AG10803 (cell line): ENCODE measurements at regions not wholly inside any gene's neighbourhood (a gene's known extent, or its start where the extent isn't known, plus 50 kb on each side); places are given as distances from the start of the nearest gene placed in this dataset.
A peak's percentile ranks its signal among the peaks of the same experiment; 100 is the strongest.

Experiments
- DNase-seq: peaks from one replicate; pipeline ENCODE4 v3.0.0; 2010; ENCODE audit warnings: low read depth
- H3K4me3 ChIP-seq: 2 replicates; pipeline ENCODE4 v1.5.1; 2011; ENCODE audit warnings: mild to moderate bottlenecking, low read length, control low read depth
- TF ChIP-seq, protein P1 (sequence below): conservative IDR thresholded peaks from 2 replicates; pipeline ENCODE4 v1.5.1; 2011; ENCODE audit warnings: mild to moderate bottlenecking, low read length, control low read depth, inconsistent platforms

- TF ChIP-seq, protein P1, sequence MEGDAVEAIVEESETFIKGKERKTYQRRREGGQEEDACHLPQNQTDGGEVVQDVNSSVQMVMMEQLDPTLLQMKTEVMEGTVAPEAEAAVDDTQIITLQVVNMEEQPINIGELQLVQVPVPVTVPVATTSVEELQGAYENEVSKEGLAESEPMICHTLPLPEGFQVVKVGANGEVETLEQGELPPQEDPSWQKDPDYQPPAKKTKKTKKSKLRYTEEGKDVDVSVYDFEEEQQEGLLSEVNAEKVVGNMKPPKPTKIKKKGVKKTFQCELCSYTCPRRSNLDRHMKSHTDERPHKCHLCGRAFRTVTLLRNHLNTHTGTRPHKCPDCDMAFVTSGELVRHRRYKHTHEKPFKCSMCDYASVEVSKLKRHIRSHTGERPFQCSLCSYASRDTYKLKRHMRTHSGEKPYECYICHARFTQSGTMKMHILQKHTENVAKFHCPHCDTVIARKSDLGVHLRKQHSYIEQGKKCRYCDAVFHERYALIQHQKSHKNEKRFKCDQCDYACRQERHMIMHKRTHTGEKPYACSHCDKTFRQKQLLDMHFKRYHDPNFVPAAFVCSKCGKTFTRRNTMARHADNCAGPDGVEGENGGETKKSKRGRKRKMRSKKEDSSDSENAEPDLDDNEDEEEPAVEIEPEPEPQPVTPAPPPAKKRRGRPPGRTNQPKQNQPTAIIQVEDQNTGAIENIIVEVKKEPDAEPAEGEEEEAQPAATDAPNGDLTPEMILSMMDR: no peak
- H3K4me3 ChIP-seq: no peak overlapping the region
- DNase-seq: no peak
Observed at GRCh38 chr16:51341204-51341603, 190.1 kb upstream of the SALL1 start.

DNA sequence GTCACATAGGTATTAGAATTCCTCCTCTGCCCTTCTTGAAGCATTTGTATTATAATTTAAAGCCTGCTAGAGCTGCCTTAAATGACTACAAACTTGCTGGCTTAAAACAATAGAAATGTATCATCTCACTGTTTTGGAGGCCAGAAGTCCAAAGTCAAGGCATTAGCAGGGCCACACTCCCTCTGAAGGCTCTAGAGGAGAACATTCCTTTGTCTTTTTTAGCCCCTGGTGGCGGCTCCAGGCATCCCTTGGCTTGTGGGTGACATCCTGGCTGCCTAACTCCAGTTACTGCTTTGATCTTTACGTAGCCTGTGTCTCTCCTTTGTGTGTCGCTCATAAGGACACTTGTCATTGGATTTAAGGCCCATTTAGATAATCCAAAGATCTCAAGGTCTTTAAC lies 186.6 kb upstream of the SALL1 start:
- DNase-seq: no peak
- TF ChIP-seq, protein P1: peak; percentile 31
- no peak overlapping the region for H3K4me3 ChIP-seq

GRCh38 chr16:51328733-51329132 lies 177.7 kb upstream of the SALL1 start:
- H3K4me3 ChIP-seq: no peak overlapping the region
- TF ChIP-seq, protein P1: no peak
- no peak for DNase-seq

DNA sequence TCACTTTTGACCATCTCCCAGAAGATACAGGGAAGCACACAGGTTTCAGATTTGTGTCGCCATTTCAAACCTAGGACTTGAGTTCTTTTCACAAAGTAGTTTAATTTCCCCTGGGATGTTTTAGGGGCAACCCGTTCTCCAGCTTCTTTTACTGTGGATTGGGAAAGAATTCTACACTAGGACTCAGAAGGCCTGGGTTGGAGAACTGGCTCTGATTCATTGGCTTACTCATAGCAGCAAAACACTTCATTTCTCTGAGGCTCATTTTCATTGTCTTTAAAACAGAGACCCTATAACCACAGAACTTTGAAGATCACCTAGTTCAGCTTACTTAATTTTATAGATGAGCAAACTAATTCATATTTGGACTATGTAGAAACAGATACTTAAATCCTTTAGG lies 175.9 kb upstream of the SALL1 start:
- H3K4me3 ChIP-seq: no peak overlapping the region
- DNase-seq: peak; percentile 55
- TF ChIP-seq, protein P1: no peak

DNA sequence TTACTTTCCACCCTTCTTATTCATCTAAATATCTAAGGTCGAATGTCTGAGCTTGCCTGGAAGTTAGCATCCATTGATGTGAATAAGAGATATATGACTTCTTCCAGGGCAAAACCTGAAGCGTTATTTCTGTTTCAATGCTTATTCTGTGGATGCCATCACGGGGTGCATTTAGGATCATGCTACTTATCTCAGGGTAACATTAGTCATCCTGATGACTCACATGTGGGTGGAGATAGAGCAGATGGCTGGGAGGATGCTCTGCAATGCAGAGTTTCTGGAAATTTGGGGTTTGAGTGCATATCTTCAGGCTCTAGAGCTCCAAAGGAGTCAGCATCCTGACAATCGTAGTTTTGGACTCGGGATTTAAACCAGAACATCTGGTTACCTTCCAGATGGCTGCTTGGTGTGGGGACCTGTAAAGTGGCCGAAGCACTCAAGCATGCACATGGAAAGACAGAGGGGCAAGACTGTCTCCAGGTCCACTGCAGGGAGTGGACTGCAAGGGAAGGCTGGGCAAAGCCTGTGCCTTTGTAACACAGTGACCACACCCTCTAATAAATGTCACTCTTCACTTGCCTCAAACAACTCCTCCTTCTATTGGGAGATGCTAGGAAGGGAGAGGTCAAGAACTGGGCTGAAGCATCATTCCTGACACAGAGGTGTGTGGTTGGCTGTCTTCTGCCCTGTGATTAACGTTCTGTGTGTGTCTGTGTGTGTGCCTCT lies 175.2 kb upstream of the SALL1 start:
- peak; percentile 70 for DNase-seq
- no peak overlapping the region for H3K4me3 ChIP-seq
- TF ChIP-seq, protein P1: no peak

GRCh38 chr16:51321251-51321650 lies 170.2 kb upstream of the SALL1 start:
- TF ChIP-seq, protein P1: no peak

DNA sequence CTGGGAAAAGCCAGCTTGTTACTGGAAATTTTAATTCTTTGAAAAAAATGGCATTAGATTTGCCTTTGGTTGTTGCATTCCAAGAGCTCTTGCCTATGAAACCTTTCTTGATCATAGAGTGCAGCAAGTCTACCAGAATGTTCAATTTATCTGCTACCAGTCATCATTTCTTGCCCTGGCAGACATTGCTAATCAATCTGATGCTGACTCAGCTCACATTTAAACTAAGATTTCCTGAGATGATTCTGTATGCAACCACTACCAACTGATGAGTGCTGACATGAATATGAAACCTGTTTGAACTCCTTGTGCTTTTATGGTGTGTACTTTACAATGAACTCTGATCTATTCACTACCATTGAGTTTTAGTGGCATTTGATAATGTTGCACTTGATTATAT lies 166.5 kb upstream of the SALL1 start:
- H3K4me3 ChIP-seq: no peak overlapping the region
- no peak for DNase-seq
- TF ChIP-seq, protein P1: no peak

More at GRCh38 chr16:51321251-51321650, 170.2 kb upstream of the SALL1 start:
- DNase-seq: peak; percentile 48
- H3K4me3 ChIP-seq: no peak overlapping the region
